Left ventricle myocardium inferior (tissue), 1 donor: ENCODE measurements at regions not wholly inside any gene's neighbourhood (a gene's known extent, or its start where the extent isn't known, plus 50 kb on each side); places are given as distances from the start of the nearest gene placed in this dataset.
"Not testable (repeated sequence)": the region's sequence is repeated elsewhere in the genome, so short reads cannot be mapped to it uniquely, and the experiment has no call there.

Experiments
- DNase-seq: peaks from one replicate; pipeline ENCODE4 v3.0.0-alpha.2; 2020
- H3K27ac ChIP-seq: fragments of 200-600 bp; replicated peaks from 2 replicates; pipeline ENCODE4 v1.8.0; 2021
- H3K27me3 ChIP-seq: fragments of 200-600 bp; 2 replicates; pipeline ENCODE4 v1.8.0; 2021; ENCODE audit warnings: low read depth
- H3K36me3 ChIP-seq: fragments of 200-600 bp; 2 replicates; pipeline ENCODE4 v1.8.0; 2021
- H3K4me1 ChIP-seq: fragments of 200-600 bp; 2 replicates; pipeline ENCODE4 v1.8.0; 2021
- H3K4me3 ChIP-seq: fragments of 200-600 bp; 2 replicates; pipeline ENCODE4 v1.8.0; 2021; ENCODE audit warnings: mild to moderate bottlenecking, moderate library complexity
- H3K9me3 ChIP-seq: fragments of 200-600 bp; replicated peaks from 2 replicates; pipeline ENCODE4 v1.8.0; 2021
- CTCF ChIP-seq: fragments of 200-600 bp; IDR thresholded peaks from 2 replicates; pipeline ENCODE4 v1.8.0; 2021; ENCODE audit warnings: antibody characterized with exemption, mild to moderate bottlenecking, borderline replicate concordance
- intact Hi-C: fragments of 100-400 bp; cut with micrococcal nuclease; formaldehyde crosslinking; loops from one replicate; pipeline ENCODE4 v1.11.0; 2022
- donor health status: DM: no; HTN: yes; CAD: no; lungs with severe emphysema.

- no peak for DNase-seq
- Histone ChIP-seq H3K4me1 (no peaks in the 10 kb centered on the region), H3K36me3 (no peaks in the 10 kb centered on the region), H3K27ac (no peak overlapping the region), H3K9me3 (no peaks in the 10 kb centered on the region), H3K27me3 (peaks cover 23% of the 10 kb centered on the region), H3K4me3 (no peak overlapping the region)
- no peak for TF ChIP-seq CTCF
- intact Hi-C loops, result no loop called here
Observed at GRCh38 chr2:21379140-21379539, 255.4 kb downstream of the TDRD15 start.

- H3K4me1 ChIP-seq, H3K36me3 ChIP-seq, H3K9me3 ChIP-seq, H3K27ac ChIP-seq, H3K4me3 ChIP-seq, intact Hi-C loops, DNase-seq: not testable (repeated sequence)
- H3K27me3 ChIP-seq, result peaks cover 21% of the 10 kb centered on the region
Observed at GRCh38 chr2:21379668-21380067, 255.9 kb downstream of the TDRD15 start.

- Histone ChIP-seq H3K36me3 (no peaks in the 10 kb centered on the region), H3K27ac (no peak overlapping the region), H3K4me3 (no peak overlapping the region), H3K27me3 (peaks cover 21% of the 10 kb centered on the region), H3K9me3 (no peaks in the 10 kb centered on the region), H3K4me1 (no peaks in the 10 kb centered on the region)
- intact Hi-C loops, result no loop called here
- no peak for DNase-seq
- no peak for TF ChIP-seq CTCF
Observed at GRCh38 chr2:21381421-21381820, 257.7 kb downstream of the TDRD15 start.

- Histone ChIP-seq H3K4me1 (no peaks in the 10 kb centered on the region), H3K36me3 (no peaks in the 10 kb centered on the region), H3K9me3 (no peaks in the 10 kb centered on the region), H3K27ac (no peak overlapping the region), H3K4me3 (no peak overlapping the region), H3K27me3 (peaks cover 7% of the 10 kb centered on the region)
- TF ChIP-seq CTCF, result no peak
- DNase-seq, result no peak
- intact Hi-C loops, result no loop called here
Observed at GRCh38 chr2:21382701-21383520, 259.1 kb downstream of the TDRD15 start.

GRCh38 chr2:21386666-21387065 is 262.9 kb downstream of the TDRD15 start:
- Histone ChIP-seq H3K36me3 (no peaks in the 10 kb centered on the region), H3K9me3 (no peaks in the 10 kb centered on the region), H3K4me3 (no peak overlapping the region), H3K27me3 (peaks cover 6% of the 10 kb centered on the region), H3K4me1 (no peaks in the 10 kb centered on the region), H3K27ac (no peak overlapping the region)
- DNase-seq, result no peak
- intact Hi-C loops, result no loop called here
- no peak for TF ChIP-seq CTCF

GRCh38 chr2:21392649-21393048 is 268.9 kb downstream of the TDRD15 start:
- H3K9me3 ChIP-seq, result no peaks in the 10 kb centered on the region
- no peaks in the 10 kb centered on the region for H3K36me3 ChIP-seq
- DNase-seq, result no peak
- H3K27ac ChIP-seq, result no peak overlapping the region
- TF ChIP-seq CTCF, result no peak
- no peaks in the 10 kb centered on the region for H3K4me1 ChIP-seq
- no peak overlapping the region for H3K4me3 ChIP-seq
- peaks cover 22% of the 10 kb centered on the region for H3K27me3 ChIP-seq
- intact Hi-C loops, result no loop called here
